ENCODE measurements at regions not wholly inside any gene's neighbourhood (a gene's known extent, or its start where the extent isn't known, plus 50 kb on each side); places are given as distances from the start of the nearest gene placed in this dataset.

GRCh38 chr2:18062892-18063291, 184.4 kb downstream of the KCNS3 start:
- FAIRE-seq (no peak), DNase-seq (ENCODE audit: insufficient read length, low spot score) (no peak)
- no peak for TF ChIP-seq CTCF (IDR thresholded peaks at IDR 0.05; ENCODE audit: insufficient read depth, missing control alignments)

GRCh38 chr2:18061717-18062116, 183.2 kb downstream of the KCNS3 start:
- no peak for DNase-seq (ENCODE audit: insufficient read length, low spot score)
- FAIRE-seq: no peak
- TF ChIP-seq CTCF (IDR thresholded peaks at IDR 0.05; ENCODE audit: insufficient read depth, missing control alignments): no peak

- TF ChIP-seq CTCF (IDR thresholded peaks at IDR 0.05; ENCODE audit: insufficient read depth, missing control alignments): no peak
- FAIRE-seq (no peak), DNase-seq (ENCODE audit: insufficient read length, low spot score) (no peak)
These were observed 179.2 kb downstream of the KCNS3 start for GRCh38 chr2:18057657-18058056.

GRCh38 chr2:18055290-18055689, 176.8 kb downstream of the KCNS3 start:
- DNase-seq (ENCODE audit: insufficient read length, low spot score) (no peak), FAIRE-seq (no peak)
- TF ChIP-seq CTCF (IDR thresholded peaks at IDR 0.05; ENCODE audit: insufficient read depth, missing control alignments): no peak

GRCh38 chr2:18050001-18050400, 171.5 kb downstream of the KCNS3 start:
- no peak for TF ChIP-seq CTCF (IDR thresholded peaks at IDR 0.05; ENCODE audit: insufficient read depth, missing control alignments)
- FAIRE-seq (no peak), DNase-seq (ENCODE audit: insufficient read length, low spot score) (no peak)

- no peak for TF ChIP-seq CTCF (IDR thresholded peaks at IDR 0.05; ENCODE audit: insufficient read depth, missing control alignments)
- FAIRE-seq (no peak), DNase-seq (ENCODE audit: insufficient read length, low spot score) (no peak)
These were observed 170.9 kb downstream of the KCNS3 start for GRCh38 chr2:18049325-18049724.

- FAIRE-seq (no peak), DNase-seq (ENCODE audit: insufficient read length, low spot score) (no peak)
- no peak for TF ChIP-seq CTCF (IDR thresholded peaks at IDR 0.05; ENCODE audit: insufficient read depth, missing control alignments)
These were observed 169.6 kb downstream of the KCNS3 start for GRCh38 chr2:18047896-18048657.

Measured in D721Med (cell line).